ENCODE measurements at regions not wholly inside any gene's neighbourhood (a gene's known extent, or its start where the extent isn't known, plus 50 kb on each side); places are given as distances from the start of the nearest gene placed in this dataset.
"Not testable (repeated sequence)": the region's sequence is repeated elsewhere in the genome, so short reads cannot be mapped to it uniquely, and the experiment has no call there.

- DNase-seq = no peak
These were observed 559.5 kb downstream of the DMRTA1 start for GRCh38 chr9:23006127-23006526.

DNA sequence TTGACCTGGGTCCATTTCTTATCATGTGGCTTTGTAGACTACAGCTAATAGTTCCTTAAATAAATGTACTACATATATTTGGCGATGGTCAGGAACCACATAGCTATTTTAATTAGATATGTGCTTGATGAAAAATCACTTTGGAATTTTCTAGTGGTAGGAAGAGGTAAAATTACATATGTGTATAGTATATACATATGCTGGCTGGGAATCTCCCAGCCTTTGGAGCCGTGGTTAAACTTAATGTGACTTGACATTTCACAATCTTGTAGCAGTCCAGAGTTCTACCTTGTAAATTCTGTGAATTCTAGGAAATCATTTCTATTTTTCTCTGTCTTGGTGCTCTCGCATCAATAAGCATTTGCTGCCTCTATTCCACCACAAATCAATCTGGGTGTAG is 565.0 kb downstream of the DMRTA1 start:
- DNase-seq = no peak

DNA sequence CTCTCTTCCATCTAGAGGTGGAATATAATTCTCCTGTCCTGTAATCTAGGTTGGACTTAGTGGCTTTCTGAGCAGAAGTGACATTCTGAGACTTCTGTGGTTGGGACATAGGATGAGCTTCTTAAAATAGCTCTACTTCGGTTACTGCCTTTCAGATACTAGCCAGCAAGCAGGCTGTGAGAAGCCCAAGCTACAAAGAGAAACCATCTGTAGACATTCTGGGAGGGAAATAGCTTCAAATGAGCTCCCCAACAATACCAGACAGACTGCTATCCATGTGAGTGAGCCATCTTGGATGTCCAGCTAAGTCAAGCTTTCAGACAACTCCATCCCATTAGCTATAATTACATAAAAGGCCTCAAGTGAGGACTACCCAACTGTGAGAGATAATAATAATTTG is 568.9 kb downstream of the DMRTA1 start:
- DNase-seq = no peak

DNA sequence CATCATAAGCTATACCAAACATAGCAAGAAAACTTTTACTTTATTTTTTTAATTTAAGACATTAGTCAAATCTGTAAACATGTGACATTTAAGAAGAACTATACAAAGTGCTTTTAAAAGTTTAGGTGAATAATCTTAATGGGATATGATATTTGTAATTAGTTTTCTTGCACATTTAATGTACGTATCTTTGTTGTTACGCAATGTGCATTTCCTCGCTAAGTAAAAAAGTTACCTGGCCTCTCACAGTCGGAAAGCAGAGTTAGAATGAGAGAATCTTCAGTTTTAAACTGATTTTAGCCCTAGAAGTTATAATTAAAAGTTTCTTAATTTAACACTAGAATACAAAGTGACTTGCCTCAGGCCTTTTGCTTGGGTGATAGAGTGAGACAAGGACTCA is 589.8 kb downstream of the DMRTA1 start:
- DNase-seq = no peak

- no peak for DNase-seq
These were observed 592.8 kb downstream of the DMRTA1 start for GRCh38 chr9:23039402-23039801.

DNA sequence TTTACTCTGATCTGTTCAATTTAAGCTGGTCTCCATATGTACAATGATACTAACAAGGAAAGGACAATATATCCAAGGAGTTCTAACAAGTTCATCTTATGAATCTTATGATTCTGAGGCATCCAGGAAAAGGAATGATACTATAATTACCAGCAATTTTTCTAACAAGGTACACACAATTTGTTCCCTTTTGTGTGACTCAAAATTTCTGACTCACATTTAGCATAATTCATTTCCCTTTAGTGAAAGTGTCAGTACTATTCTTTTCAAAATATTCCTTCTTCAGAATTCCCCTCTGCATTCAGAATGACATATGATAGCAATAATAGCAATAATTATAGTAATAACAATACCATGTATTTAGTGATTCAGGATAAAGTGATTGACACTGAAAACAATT is 594.8 kb downstream of the DMRTA1 start:
- DNase-seq = no peak

DNA sequence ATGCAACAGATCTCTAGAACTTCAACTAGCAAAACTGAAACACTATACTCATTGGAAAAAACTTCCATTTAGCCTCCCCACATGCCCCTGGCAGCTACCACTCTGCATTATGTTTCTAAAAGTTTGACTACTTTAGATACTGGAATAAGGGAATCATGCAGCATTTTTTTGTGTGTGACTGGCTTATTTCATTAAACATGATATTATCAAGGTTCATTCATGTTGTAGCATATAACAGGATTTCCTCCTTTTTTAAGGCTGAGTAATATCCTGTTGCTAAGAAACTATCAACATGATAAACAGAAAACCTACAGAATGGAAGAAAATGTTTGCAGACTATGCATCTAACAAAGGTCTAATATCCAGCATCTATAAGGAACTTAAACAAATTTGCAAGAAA is 597.9 kb downstream of the DMRTA1 start:
- DNase-seq = no peak

GRCh38 chr9:23046026-23046425 is 599.4 kb downstream of the DMRTA1 start:
- DNase-seq = not testable (repeated sequence)

DNA sequence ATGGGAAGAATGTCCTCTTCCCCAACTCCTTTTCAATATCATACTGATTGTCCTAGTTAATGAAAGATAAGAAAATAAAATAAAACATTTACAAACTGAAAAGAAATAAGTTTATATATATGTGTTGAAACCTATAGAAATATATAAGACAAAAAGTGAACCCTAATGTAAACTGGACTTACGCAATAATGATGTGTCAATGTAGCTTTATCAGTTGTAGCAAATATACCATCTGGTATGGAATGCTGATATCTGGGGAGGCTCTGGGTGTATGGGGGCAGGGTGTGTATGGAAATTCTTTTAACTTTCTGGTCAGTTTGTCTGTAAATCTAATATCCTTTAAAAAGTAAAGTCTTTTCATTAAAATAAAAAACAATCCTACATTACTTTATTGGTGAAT is 603.9 kb downstream of the DMRTA1 start:
- no peak for DNase-seq

DNA sequence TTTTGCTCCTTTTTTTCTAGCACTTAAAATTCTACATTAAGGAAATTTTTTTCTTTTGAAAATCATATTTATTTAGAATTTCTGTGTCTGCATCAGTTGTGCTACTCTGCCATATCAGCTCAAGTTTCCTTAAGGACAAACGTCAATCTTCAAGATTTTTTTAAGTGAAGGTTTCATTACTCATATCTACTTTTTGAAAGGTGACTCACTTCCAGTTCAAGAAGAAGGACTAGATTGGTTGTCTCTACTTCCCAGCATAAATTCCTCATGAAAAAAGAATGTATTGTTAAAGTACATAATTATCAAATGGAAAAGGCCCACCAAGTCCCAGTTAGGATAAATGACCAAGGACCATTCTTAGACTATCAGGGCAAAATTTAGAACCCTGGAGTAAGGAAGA is 626.5 kb downstream of the DMRTA1 start:
- DNase-seq = no peak

DNA sequence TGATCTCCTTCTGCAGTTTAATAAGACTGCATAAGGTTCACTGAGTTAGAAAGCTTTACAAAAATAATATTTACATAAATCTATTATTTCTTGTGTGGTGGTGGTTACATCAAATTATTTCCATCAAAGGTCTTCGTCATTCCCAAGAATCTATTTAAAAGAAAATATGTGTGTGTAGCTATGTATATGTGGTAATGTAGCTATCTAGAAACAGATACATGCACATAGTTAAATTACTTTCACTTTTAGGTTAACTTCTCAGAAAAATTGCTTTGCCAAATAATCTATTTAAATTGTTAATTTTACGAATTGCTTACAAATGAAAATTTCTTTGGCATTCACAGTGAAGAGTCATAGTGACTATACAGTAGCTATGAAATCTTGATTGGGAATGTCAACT is 633.2 kb downstream of the DMRTA1 start:
- no peak for DNase-seq

- no peak for DNase-seq
These were observed 634.8 kb downstream of the DMRTA1 start for GRCh38 chr9:23081377-23081776.

GRCh38 chr9:23088932-23089364 is 642.3 kb downstream of the DMRTA1 start:
- no peak for DNase-seq

GRCh38 chr9:23117616-23118015 is 671.0 kb downstream of the DMRTA1 start:
- no peak for DNase-seq

DNA sequence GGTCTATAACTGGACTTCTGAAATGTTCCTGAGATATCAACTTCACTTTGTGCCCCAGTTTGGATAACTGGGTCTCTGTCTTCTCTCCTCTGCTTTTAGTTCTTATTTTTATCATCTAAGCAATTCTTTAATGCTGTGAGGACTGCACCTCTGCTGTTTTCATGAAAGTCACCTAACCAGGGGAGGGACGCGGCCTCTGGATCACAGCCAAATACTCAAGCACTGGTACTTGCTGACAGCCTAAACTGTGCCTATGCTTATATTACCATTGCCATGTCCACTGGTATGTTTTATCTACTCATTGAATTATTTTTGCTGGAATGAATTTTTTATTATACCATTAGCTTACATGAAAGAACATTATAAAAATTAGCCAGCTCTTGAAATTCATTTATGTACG is 674.0 kb downstream of the DMRTA1 start:
- DNase-seq = no peak

DNA sequence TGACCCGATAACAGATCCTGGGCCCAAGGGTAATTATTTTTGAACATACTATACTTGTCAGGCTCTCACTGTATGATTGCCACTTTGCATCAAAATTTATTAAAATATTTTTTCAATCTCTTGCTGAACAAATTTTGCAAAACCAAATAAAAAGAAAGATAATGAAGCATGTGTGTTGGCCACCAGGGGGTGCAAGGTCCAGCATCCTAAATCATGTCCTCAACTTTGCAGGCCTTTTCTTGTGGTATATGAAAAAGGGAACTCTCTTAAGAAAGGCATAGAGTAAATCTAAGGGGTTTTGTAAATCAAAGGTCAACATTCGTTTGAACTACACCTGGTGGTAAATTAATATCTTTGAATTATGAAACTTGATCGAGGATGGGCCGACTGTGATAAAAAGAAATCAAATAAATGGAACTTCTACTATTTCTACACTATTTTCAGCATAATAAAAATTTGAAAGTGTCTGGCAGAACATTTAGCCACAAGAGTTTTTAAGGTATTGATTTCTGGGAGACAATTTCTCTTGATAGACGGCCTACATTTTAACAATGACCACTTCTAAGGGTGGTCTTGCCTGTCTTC is 676.5 kb downstream of the DMRTA1 start:
- DNase-seq = no peak

- no peak for DNase-seq
These were observed 680.6 kb downstream of the ELAVL2 start for GRCh38 chr9:23145467-23145866.

DNA sequence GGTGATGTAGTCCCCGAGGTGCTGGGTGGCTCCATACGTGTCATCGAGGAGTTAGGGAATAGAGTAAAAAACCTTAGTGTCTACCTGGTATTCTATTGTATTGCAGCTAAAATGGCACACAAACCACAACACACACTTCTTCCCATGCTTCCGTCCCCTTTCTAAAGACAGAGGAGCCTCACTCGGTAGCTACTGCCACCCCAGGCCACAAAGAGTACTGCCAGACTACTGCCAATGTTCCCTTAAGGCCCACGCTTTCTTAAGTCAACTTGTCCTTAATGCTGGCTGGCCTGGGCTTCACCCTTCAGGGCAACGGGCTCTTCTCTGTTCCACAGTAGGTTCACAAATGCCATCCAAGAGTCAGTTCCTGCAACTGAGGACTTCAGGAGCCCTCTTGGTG is 673.0 kb downstream of the ELAVL2 start:
- DNase-seq = no peak

DNA sequence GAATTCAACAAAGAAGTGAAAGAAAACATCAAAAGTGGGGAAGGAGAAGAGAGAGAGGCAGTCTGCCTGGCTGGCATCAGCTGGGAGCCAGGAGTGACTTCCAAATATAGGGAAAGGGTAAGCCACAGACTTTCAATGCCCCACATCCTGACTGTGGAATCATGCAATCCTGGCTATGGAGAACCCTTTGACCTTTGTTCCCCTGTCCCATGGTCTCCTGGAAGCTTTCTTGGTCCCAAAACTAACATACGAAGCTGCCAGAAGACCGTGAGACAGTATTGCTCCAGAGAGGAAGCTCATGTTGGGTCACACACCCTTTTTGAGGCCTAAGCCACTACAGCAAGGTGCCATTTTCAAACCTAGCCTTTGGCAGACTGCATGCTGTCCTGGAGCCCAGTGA is 665.5 kb downstream of the ELAVL2 start:
- no peak for DNase-seq

DNA sequence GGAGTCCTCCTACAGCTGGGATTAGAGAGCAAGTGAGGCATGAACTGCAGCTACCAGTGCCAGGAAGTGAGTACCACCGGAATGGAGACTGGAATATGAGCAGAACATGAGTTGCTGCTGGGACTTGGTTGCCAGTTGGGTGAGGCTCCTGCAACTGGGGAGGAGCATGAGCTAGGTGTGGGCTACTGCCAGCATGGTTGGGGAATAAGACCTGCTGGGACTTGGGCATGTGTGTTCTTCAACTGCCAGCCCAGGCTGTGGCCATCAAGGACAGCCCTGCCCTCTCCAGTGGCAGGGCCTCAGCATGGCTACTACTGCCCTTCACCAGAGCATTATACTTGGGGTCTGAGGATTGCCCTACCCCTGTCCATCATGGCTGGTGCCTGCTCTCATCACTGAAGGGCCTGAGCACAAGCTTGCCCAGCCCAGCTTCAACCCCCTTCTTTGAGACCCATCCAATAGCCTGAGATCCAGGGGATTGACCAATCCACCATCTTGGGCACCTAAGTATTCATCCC is 665.0 kb downstream of the ELAVL2 start:
- no peak for DNase-seq

GRCh38 chr9:23162789-23163188 is 663.3 kb downstream of the ELAVL2 start:
- DNase-seq = no peak

DNA sequence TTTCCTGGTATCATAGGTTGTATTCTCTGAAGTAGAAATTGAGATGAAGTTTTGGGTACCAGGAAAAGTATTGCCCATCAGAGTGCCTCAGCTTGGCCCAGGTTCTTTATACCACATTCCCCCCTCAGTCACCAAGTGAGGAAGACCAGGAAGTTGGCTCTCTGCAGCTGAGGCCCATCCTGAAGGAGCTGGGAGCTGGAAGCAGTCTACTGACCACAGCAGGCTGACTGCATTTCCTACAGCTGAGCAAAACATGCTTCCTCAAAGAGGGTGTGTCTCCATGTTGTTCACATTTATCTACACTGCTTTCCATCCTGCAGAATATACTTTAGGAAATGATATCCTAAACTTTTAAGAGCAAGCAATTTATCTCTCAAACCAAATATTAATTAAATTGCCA is 654.6 kb downstream of the ELAVL2 start:
- no peak for DNase-seq

DNA sequence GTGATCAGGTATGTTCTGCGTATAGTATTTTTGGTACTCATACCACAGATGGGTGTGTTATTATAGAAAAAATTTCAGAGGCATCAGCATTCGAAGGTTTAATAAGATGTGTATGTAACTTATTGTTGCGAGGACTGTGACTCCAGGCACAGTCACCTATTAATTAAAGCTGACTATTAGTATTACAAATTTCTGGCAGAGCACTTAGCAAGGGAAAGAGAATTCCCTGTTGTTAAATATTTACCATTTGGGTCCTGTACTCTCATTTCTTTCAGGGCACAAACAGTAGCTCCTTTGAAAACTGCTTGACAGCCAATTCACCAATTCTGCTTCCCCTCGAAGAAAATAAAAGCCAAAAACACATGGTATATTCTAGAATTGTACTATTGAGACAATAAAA is 653.8 kb downstream of the ELAVL2 start:
- DNase-seq = no peak

DNA sequence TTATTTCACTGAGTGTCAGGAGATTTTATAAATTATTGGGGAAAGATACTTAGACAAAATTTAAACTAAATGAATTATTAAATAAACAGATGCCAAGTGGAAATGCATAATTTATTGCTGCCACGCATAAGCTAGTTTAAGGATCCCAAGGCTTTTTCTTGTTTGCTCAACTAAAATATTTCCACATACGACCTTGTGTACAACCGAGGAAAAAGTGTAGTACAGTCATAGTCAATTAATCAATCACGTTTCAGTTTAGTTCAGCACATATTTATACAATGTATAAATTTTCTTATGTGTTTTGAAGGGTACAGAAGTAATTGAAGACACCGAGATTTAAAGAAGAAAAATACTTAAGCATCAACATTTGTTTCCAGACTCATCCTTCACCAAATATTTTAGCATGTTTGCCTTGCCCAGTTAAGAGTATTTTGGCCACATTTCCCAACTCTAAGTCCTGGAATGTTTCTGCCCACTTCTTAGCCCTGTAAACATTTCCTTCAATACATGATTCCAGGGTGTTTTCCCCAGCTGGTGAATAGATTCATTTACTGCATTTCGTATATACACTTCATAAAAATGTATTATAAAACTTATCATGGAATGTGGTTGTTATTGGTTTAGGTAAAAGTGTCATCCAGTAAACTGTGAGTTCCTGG is 652.9 kb downstream of the ELAVL2 start:
- no peak for DNase-seq

DNA sequence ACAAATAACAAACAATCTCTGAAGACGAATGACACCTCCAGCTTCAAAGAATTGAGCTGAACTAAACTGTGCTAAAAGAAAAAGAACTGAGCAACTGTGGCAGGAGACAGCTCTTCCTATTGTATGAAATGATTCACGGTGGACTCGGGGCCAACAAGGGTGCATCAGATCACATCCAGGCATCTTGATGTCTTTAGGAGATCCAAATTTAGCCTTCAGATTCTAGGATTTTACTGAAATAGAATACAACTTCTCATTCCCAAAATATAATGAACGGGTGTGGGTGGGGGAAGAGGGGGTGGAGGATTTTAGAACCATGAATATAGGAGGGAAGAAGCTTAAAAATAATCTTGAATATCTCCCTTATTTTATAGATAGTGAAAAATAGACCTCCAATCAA is 631.8 kb downstream of the ELAVL2 start:
- DNase-seq = no peak

Measured in DMS153 (cell line).